CD14-positive monocyte (primary cell): ENCODE measurements at regions not wholly inside any gene's neighbourhood (a gene's known extent, or its start where the extent isn't known, plus 50 kb on each side); places are given as distances from the start of the nearest gene placed in this dataset.

Source experiments
- DNase-seq, 3 donors: peaks; one replicate each; pipeline ENCODE4 v3.0.0-alpha.2; 2011 to 2022
- H2AFZ ChIP-seq: 2 replicates; pipeline ENCODE4 v1.6.0; 2012; ENCODE audit warnings: mild to moderate bottlenecking, low read depth, low read length, inconsistent platforms; ENCODE audit not compliant: insufficient read depth, poor library complexity, severe bottlenecking
- H3K27ac ChIP-seq, 2 donors: 1 replicate in 1 of 2; 2 replicates in 1 of 2; pipeline ENCODE4 v1.5.1; 2012 to 2013; ENCODE audit warnings: low read length in 2 of 2, control low read depth in 1 of 2, inconsistent platforms in 1 of 2, low read depth in 1 of 2, mild to moderate bottlenecking in 1 of 2
- H3K27me3 ChIP-seq, 2 donors: one replicate each; pipeline versions ENCODE4 v1.6.0 to v1.6.1; 2011 to 2013; ENCODE audit warnings: low read length in 2 of 2; ENCODE audit not compliant: control insufficient read depth in 2 of 2, insufficient read depth in 2 of 2
- H3K36me3 ChIP-seq, 2 donors: replicated peaks in 1 of 2; 1 replicate in 1 of 2; 2 replicates in 1 of 2; pipeline versions ENCODE4 v1.5.1 to v1.6.1; 2012 to 2013; ENCODE audit warnings: low read length in 2 of 2, control low read depth in 1 of 2, inconsistent platforms in 1 of 2, mild to moderate bottlenecking in 1 of 2; ENCODE audit not compliant: insufficient read depth in 2 of 2, control insufficient read depth in 1 of 2
- H3K4me1 ChIP-seq, 2 donors: 1 replicate in 1 of 2; 2 replicates in 1 of 2; pipeline versions ENCODE4 v1.5.1 to v1.6.1; 2012 to 2013; ENCODE audit warnings: low read length in 2 of 2, control low read depth in 1 of 2, inconsistent platforms in 1 of 2, mild to moderate bottlenecking in 1 of 2, moderate library complexity in 1 of 2; ENCODE audit not compliant: insufficient read depth in 2 of 2, control insufficient read depth in 1 of 2
- H3K4me2 ChIP-seq: replicated peaks from 2 replicates; pipeline ENCODE3; 2012; ENCODE audit warnings: low read length, moderate library complexity, mild to moderate bottlenecking; ENCODE audit not compliant: poor library complexity, severe bottlenecking; ENCODE audit errors: extremely low read depth
- H3K4me3 ChIP-seq, 3 experiments: fragments of 200-600 bp in 1 of 3; sonication (generic) in 1 of 3; replicated peaks in 1 of 3; 1 replicate in 2 of 3; 2 replicates in 1 of 3; pipeline ENCODE4 v1.5.1; 2011 to 2013; ENCODE audit warnings: low read length in 3 of 3, mild to moderate bottlenecking in 3 of 3, control low read depth in 2 of 3, low read depth in 2 of 3, inconsistent platforms in 1 of 3, moderate library complexity in 1 of 3
- H3K79me2 ChIP-seq: 2 replicates; pipeline ENCODE4 v1.6.0; 2012; ENCODE audit warnings: mild to moderate bottlenecking, control low read depth, inconsistent platforms, low read length, moderate library complexity; ENCODE audit not compliant: insufficient read depth
- H3K9ac ChIP-seq: 2 replicates; pipeline ENCODE4 v1.6.0; 2017; ENCODE audit warnings: low read length, mild to moderate bottlenecking; ENCODE audit not compliant: insufficient read depth, poor library complexity, severe bottlenecking
- H3K9me3 ChIP-seq, 2 donors: replicated peaks in 1 of 2; 1 replicate in 1 of 2; 2 replicates in 1 of 2; pipeline versions ENCODE4 v1.5.1 to v1.6.1; 2012 to 2013; ENCODE audit warnings: low read length in 2 of 2, control low read depth in 1 of 2; ENCODE audit not compliant: control insufficient read depth in 1 of 2, insufficient read depth in 1 of 2
- H4K20me1 ChIP-seq: 2 replicates; pipeline ENCODE4 v1.6.0; 2012; ENCODE audit warnings: mild to moderate bottlenecking, low read length, control low read depth, moderate library complexity; ENCODE audit not compliant: insufficient read depth
- H3K27ac Mint-ChIP-seq, 7 donors: one replicate each; pipeline ENCODE4 v1.8.0; 2020; ENCODE audit warnings: mild to moderate bottlenecking in 7 of 7, mixed read lengths in 7 of 7, moderate library complexity in 6 of 7, inconsistent platforms in 2 of 7
- H3K27me3 Mint-ChIP-seq, 3 donors: one replicate each; pipeline ENCODE4 v1.8.0; 2021 to 2022; ENCODE audit warnings: low read depth in 3 of 3, mild to moderate bottlenecking in 3 of 3, mixed read lengths in 3 of 3, moderate library complexity in 3 of 3, inconsistent platforms in 1 of 3
- H3K36me3 Mint-ChIP-seq, 2 donors: one replicate each; pipeline ENCODE4 v1.8.0; 2020; ENCODE audit warnings: mixed read lengths in 2 of 2, inconsistent platforms in 1 of 2, mild to moderate bottlenecking in 1 of 2
- H3K4me1 Mint-ChIP-seq: one replicate; pipeline ENCODE4 v1.8.0; 2020; ENCODE audit warnings: mild to moderate bottlenecking, mixed read lengths
- H3K4me3 Mint-ChIP-seq, 2 donors: one replicate each; pipeline ENCODE4 v1.8.0; 2020; ENCODE audit warnings: mild to moderate bottlenecking in 2 of 2, mixed read lengths in 2 of 2, moderate library complexity in 1 of 2
- H3K9me3 Mint-ChIP-seq, 7 donors: one replicate each; pipeline ENCODE4 v1.8.0; 2020 to 2022; ENCODE audit warnings: mixed read lengths in 7 of 7, mild to moderate bottlenecking in 6 of 7, moderate library complexity in 6 of 7, inconsistent platforms in 2 of 7
- WGBS: methylation state at CpG from one replicate; pipeline ENCODE4 v1.1.5; 2013; ENCODE audit warnings: missing lambda C conversion rate; ENCODE audit not compliant: insufficient coverage; 5-methylcytosine and 5-hydroxymethylcytosine counted together
- intact Hi-C, 2 donors: fragments of 100-400 bp; cut with micrococcal nuclease; formaldehyde crosslinking; loops; one replicate each; pipeline versions ENCODE4 v1.15.0 to v1.15.1; 2023
- TF ChIP-seq, protein P1 (sequence below): fragments of 200-600 bp; IDR thresholded peaks from one replicate; pipeline ENCODE4 v1.8.0; 2022; ENCODE audit warnings: antibody characterized with exemption, mild to moderate bottlenecking

GRCh38 chr17:14007951-14008350 lies 61.4 kb upstream of the COX10 start:
- H3K4me1 Mint-ChIP-seq = peaks cover 10% of the 10 kb centered on the region
- no peaks in the 10 kb centered on the region for H3K36me3 Mint-ChIP-seq
- H3K27me3 ChIP-seq = no peaks in the 10 kb centered on the region
- WGBS = 92% methylated on average over 2 of the region's 2 CpGs
- H3K27me3 Mint-ChIP-seq = peaks cover 0 to 3% (median 0%) of the 10 kb centered on the region in 3 donors
- H4K20me1 ChIP-seq = no peaks in the 10 kb centered on the region
- no peak overlapping the region for H3K4me3 Mint-ChIP-seq
- H2AFZ ChIP-seq = no peak overlapping the region
- intact Hi-C loops = no loop called here
- H3K9ac ChIP-seq = no peak overlapping the region
- H3K4me2 ChIP-seq = no peak overlapping the region
- no peaks in the 10 kb centered on the region for H3K9me3 ChIP-seq
- H3K27ac Mint-ChIP-seq = peak overlapping the region in 1 of 7 donors; percentile 22
- peaks cover 0 to 5% of the 10 kb centered on the region in 2 donors for H3K4me1 ChIP-seq
- TF ChIP-seq, protein P1, sequence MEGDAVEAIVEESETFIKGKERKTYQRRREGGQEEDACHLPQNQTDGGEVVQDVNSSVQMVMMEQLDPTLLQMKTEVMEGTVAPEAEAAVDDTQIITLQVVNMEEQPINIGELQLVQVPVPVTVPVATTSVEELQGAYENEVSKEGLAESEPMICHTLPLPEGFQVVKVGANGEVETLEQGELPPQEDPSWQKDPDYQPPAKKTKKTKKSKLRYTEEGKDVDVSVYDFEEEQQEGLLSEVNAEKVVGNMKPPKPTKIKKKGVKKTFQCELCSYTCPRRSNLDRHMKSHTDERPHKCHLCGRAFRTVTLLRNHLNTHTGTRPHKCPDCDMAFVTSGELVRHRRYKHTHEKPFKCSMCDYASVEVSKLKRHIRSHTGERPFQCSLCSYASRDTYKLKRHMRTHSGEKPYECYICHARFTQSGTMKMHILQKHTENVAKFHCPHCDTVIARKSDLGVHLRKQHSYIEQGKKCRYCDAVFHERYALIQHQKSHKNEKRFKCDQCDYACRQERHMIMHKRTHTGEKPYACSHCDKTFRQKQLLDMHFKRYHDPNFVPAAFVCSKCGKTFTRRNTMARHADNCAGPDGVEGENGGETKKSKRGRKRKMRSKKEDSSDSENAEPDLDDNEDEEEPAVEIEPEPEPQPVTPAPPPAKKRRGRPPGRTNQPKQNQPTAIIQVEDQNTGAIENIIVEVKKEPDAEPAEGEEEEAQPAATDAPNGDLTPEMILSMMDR = no peak
- H3K79me2 ChIP-seq = no peaks in the 10 kb centered on the region
- no peak for DNase-seq
- H3K27ac ChIP-seq = no peak overlapping the region
- H3K4me3 ChIP-seq = no peak overlapping the region
- H3K9me3 Mint-ChIP-seq = peaks cover 0 to 5% (median 0%) of the 10 kb centered on the region in 7 donors
- no peaks in the 10 kb centered on the region for H3K36me3 ChIP-seq

DNA sequence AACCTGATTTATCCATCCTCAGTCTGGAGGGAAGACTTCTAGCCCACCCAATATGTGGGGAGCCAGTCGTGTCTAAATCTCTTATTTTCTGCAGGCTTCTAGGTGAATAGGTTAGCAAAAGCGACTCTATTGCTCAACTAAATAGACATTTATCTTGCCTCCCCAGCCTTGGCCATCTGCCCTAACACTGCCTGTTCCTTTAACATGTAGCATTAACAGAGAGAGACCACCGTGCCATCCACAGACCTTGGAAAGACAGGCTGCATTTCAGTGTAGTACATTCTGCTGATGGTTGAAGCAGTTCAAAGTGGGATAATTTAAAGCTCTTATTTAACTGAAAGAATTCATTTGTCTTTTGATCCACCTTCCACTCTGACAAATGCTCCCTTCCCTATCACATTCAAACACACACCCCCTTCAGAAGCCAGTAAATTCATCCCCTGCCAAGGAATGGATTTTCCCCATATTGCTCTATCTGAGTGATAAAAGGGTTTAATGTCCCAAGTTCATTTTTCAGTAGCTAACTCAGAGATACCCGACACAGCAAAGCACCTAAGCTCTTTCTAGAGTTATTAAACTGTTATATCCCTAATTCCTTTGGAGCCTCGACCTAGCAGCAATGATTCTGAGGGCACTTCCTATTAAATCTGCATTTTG lies 58.1 kb upstream of the COX10 start:
- Mint-ChIP-seq H3K27me3 (peaks cover 0 to 14% (median 2%) of the 10 kb centered on the region in 3 donors), H3K36me3 (no peaks in the 10 kb centered on the region), H3K27ac (no peak overlapping the region), H3K9me3 (peaks cover 0 to 3% (median 0%) of the 10 kb centered on the region in 7 donors), H3K4me3 (no peak overlapping the region), H3K4me1 (peaks cover 4% of the 10 kb centered on the region)
- no peak for DNase-seq
- Histone ChIP-seq H2AFZ (no peak overlapping the region), H3K4me2 (no peak overlapping the region), H3K9ac (no peak overlapping the region), H3K79me2 (no peaks in the 10 kb centered on the region), H3K4me3 (no peak overlapping the region), H4K20me1 (no peaks in the 10 kb centered on the region), H3K27ac (no peak overlapping the region), H3K27me3 (no peaks in the 10 kb centered on the region), H3K36me3 (no peaks in the 10 kb centered on the region), H3K4me1 (no peaks in the 10 kb centered on the region), H3K9me3 (no peaks in the 10 kb centered on the region)
- intact Hi-C loops = no loop called here
- TF ChIP-seq, protein P1 = no peak
- WGBS = 35% methylated on average over 2 of the region's 5 CpGs
